Endothelial cell (in vitro differentiated cells): ENCODE measurements at regions not wholly inside any gene's neighbourhood (a gene's known extent, or its start where the extent isn't known, plus 50 kb on each side); places are given as distances from the start of the nearest gene placed in this dataset.

Experiments
- DNase-seq: peaks from one replicate; pipeline ENCODE4 v3.0.0; 2021; ENCODE audit warnings: low spot score
- H3K27ac Mint-ChIP-seq: one replicate; pipeline ENCODE4 v1.8.0; 2021; ENCODE audit warnings: mixed read lengths, inconsistent platforms; ENCODE audit not compliant: unreplicated experiment
- H3K27me3 Mint-ChIP-seq: one replicate; pipeline ENCODE4 v1.8.0; 2021; ENCODE audit warnings: mild to moderate bottlenecking, moderate library complexity, mixed read lengths, inconsistent platforms; ENCODE audit not compliant: unreplicated experiment
- H3K36me3 Mint-ChIP-seq: one replicate; pipeline ENCODE4 v1.8.0; 2021; ENCODE audit warnings: mild to moderate bottlenecking, low read depth, mixed read lengths, inconsistent platforms; ENCODE audit not compliant: unreplicated experiment
- H3K4me1 Mint-ChIP-seq: one replicate; pipeline ENCODE4 v1.8.0; 2021; ENCODE audit warnings: mild to moderate bottlenecking, mixed read lengths, inconsistent platforms; ENCODE audit not compliant: unreplicated experiment
- H3K4me3 Mint-ChIP-seq: one replicate; pipeline ENCODE4 v1.8.0; 2021; ENCODE audit warnings: mild to moderate bottlenecking, mixed read lengths, inconsistent platforms; ENCODE audit not compliant: unreplicated experiment
- H3K9me3 Mint-ChIP-seq: one replicate; pipeline ENCODE4 v1.8.0; 2021; ENCODE audit warnings: mixed read lengths, inconsistent platforms; ENCODE audit not compliant: unreplicated experiment
- TF ChIP-seq, protein P1 (sequence below): fragments of 200-600 bp; sonication (generic); IDR thresholded peaks from one replicate; pipeline ENCODE4 v1.5.0; 2021; ENCODE audit warnings: antibody characterized with exemption; ENCODE audit not compliant: unreplicated experiment

DNA sequence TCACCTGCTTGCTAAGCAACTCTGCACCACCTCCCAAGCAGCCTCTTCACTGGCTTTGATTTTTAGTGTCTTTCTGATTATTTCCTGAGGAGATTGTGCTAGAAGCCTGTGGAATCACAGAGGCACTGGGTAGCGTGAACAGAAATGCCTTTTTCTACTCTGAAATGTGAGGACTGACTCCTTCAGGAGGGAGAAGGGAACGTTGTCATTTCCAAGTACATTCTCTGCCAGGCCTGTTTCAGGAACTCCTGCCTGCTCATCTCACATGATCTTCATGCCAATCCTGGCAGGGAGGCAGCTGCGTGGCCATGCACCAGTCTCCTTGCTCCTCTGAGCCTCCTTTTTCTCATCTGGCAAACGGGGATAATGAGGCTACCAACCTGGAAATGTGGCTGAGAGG lies 49.8 kb upstream of the PRDM11 start:
- H3K27ac Mint-ChIP-seq = no peak overlapping the region
- H3K4me1 Mint-ChIP-seq = peaks cover 6% of the 10 kb centered on the region
- H3K9me3 Mint-ChIP-seq = no peaks in the 10 kb centered on the region
- peaks cover 4% of the 10 kb centered on the region for H3K27me3 Mint-ChIP-seq
- H3K36me3 Mint-ChIP-seq = no peaks in the 10 kb centered on the region
- TF ChIP-seq, protein P1, sequence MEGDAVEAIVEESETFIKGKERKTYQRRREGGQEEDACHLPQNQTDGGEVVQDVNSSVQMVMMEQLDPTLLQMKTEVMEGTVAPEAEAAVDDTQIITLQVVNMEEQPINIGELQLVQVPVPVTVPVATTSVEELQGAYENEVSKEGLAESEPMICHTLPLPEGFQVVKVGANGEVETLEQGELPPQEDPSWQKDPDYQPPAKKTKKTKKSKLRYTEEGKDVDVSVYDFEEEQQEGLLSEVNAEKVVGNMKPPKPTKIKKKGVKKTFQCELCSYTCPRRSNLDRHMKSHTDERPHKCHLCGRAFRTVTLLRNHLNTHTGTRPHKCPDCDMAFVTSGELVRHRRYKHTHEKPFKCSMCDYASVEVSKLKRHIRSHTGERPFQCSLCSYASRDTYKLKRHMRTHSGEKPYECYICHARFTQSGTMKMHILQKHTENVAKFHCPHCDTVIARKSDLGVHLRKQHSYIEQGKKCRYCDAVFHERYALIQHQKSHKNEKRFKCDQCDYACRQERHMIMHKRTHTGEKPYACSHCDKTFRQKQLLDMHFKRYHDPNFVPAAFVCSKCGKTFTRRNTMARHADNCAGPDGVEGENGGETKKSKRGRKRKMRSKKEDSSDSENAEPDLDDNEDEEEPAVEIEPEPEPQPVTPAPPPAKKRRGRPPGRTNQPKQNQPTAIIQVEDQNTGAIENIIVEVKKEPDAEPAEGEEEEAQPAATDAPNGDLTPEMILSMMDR = no peak
- DNase-seq = no peak
- H3K4me3 Mint-ChIP-seq = no peak overlapping the region
